HAP-1 (cell line): ENCODE measurements at regions not wholly inside any gene's neighbourhood (a gene's known extent, or its start where the extent isn't known, plus 50 kb on each side); places are given as distances from the start of the nearest gene placed in this dataset.
"Not testable (repeated sequence)": the region's sequence is repeated elsewhere in the genome, so short reads cannot be mapped to it uniquely, and the experiment has no call there.

Experiments used
- DNase-seq, 2 experiments: peaks; one replicate each; pipeline ENCODE4 v3.0.0-alpha.2; 2016 to 2020; ENCODE audit warnings: low spot score in 2 of 2
- H3K27me3 ChIP-seq: fragments of 250-450 bp; sonication (Bioruptor Pico); 2 replicates; pipeline ENCODE4 v1.5.1; 2020; ENCODE audit warnings: low read depth, mild to moderate bottlenecking, moderate library complexity
- H3K36me3 ChIP-seq: fragments of 250-450 bp; sonication (Bioruptor Pico); replicated peaks from 2 replicates; pipeline ENCODE4 v1.5.1; 2020; ENCODE audit warnings: mild to moderate bottlenecking
- H3K4me1 ChIP-seq: fragments of 250-450 bp; sonication (Bioruptor Pico); 2 replicates; pipeline ENCODE4 v1.5.1; 2020; ENCODE audit warnings: mild to moderate bottlenecking
- H3K4me3 ChIP-seq: fragments of 250-450 bp; sonication (Bioruptor Pico); 2 replicates; pipeline ENCODE4 v1.5.1; 2020; ENCODE audit warnings: mild to moderate bottlenecking, moderate library complexity
- H3K9me3 ChIP-seq: fragments of 250-450 bp; sonication (Bioruptor Pico); 2 replicates; pipeline ENCODE4 v1.5.1; 2020; ENCODE audit warnings: mild to moderate bottlenecking, moderate library complexity
- in situ Hi-C: fragments of 300-500 bp; cut with MboI; formaldehyde crosslinking; loops from 3 replicates; pipeline ENCODE4 v1.14.3; 2020; ENCODE audit warnings: low sequenced_read_pairs, inconsistent platforms, mixed read lengths

DNA sequence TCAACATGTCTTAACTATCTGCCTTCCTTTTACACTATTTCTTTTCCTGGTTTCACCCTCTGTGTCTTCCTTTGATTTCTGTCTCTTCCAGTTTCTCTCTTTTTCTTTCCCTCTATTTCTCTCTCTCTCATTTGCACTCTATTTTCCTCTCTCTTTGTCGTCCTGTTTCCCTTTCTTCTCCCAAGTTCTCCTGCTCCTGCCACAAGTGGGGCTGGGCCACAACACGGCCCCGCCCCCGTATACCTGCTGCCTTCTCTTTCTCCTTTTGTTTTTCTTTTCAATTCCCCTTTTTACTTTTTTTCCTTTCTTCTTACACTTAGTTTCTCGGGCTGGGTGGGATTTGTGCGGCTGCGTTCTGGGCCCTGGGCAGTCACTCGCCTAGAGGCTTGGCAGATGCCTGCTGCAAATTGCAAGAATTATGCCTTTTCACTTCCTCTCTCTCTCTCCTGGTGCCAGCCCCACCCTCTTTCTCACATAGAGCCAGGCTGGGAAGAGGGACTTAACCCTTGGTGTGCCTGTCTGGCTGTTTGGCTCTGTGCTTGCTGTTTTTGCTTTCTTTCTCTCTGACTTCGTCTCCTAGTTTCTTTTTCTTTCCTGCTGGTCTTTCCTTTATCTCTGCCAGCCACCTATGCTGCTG, 2139.4 kb downstream of the TP53TG3F start:
- no peaks in the 10 kb centered on the region for H3K27me3 ChIP-seq
- DNase-seq, result no peak
- in situ Hi-C loops, result no loop called here
- H3K36me3 ChIP-seq, result no peaks in the 10 kb centered on the region
- H3K4me3 ChIP-seq, result no peak overlapping the region
- H3K4me1 ChIP-seq, result no peaks in the 10 kb centered on the region
- H3K9me3 ChIP-seq, result no peaks in the 10 kb centered on the region

GRCh38 chr16:35599429-35600160, 2140.2 kb downstream of the TP53TG3F start:
- no peak for DNase-seq
- in situ Hi-C loops, result no loop called here
- H3K4me3 ChIP-seq, result no peak overlapping the region
- H3K9me3 ChIP-seq, result no peaks in the 10 kb centered on the region
- no peaks in the 10 kb centered on the region for H3K4me1 ChIP-seq
- no peaks in the 10 kb centered on the region for H3K27me3 ChIP-seq
- no peaks in the 10 kb centered on the region for H3K36me3 ChIP-seq

- in situ Hi-C loops, H3K4me1 ChIP-seq, H3K4me3 ChIP-seq, H3K9me3 ChIP-seq, DNase-seq, H3K27me3 ChIP-seq, H3K36me3 ChIP-seq: not testable (repeated sequence)
Observed at GRCh38 chr16:35600161-35600555, 2140.7 kb downstream of the TP53TG3F start.

DNA sequence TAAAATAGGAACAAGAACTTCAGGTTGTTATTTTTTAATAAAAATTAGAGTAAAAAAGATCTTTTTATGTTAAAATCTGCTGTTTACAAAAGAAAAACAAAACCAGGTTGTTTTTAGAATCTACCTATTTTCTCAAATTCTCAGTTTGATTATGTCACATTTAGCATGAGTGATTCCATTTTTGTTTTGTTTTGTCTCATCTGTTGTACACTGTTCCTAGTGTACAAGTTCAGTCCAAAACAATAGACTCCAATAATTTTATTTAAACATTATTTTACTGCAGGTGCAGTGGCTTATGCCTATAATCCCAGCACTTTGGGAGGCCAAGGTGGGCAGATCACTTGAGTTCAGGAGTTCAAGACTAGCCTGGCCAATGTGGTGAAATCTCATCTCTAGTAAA, 2142.7 kb downstream of the TP53TG3F start:
- Histone ChIP-seq H3K4me1 (no peaks in the 10 kb centered on the region), H3K9me3 (no peaks in the 10 kb centered on the region), H3K36me3 (no peaks in the 10 kb centered on the region), H3K4me3 (no peak overlapping the region), H3K27me3 (no peaks in the 10 kb centered on the region)
- in situ Hi-C loops, result no loop called here
- DNase-seq, result no peak

GRCh38 chr16:35603371-35603770, 2144.0 kb downstream of the TP53TG3F start:
- H3K9me3 ChIP-seq, H3K4me3 ChIP-seq, H3K4me1 ChIP-seq, in situ Hi-C loops, DNase-seq, H3K36me3 ChIP-seq, H3K27me3 ChIP-seq: not testable (repeated sequence)

- no peaks in the 10 kb centered on the region for H3K4me1 ChIP-seq
- in situ Hi-C loops, result no loop called here
- no peak overlapping the region for H3K4me3 ChIP-seq
- no peaks in the 10 kb centered on the region for H3K27me3 ChIP-seq
- H3K9me3 ChIP-seq, result no peaks in the 10 kb centered on the region
- DNase-seq, result no peak
- no peaks in the 10 kb centered on the region for H3K36me3 ChIP-seq
Observed at GRCh38 chr16:35605921-35606320, 2146.5 kb downstream of the TP53TG3F start.

DNA sequence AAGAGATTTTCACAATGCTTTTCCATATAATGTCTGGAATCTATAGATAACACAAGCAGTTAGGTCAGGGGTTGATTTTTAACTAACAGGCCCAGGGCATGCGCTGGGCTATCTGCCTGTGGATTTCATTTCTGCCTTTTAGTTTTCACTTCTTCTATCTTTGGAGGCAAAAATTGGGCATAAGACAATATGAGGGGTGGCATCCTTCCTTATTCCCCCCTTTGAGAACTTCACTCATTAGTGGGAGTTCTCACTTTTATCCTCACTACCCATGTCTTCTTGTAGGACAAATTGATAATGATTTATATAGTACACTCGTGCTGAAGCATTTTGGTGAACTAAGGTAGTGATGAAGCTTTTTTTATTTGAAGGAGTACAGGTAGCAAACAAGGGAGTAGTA, 2155.5 kb downstream of the TP53TG3F start:
- H3K9me3 ChIP-seq, in situ Hi-C loops, H3K36me3 ChIP-seq, H3K4me1 ChIP-seq, H3K4me3 ChIP-seq, H3K27me3 ChIP-seq, DNase-seq: not testable (repeated sequence)

- H3K27me3 ChIP-seq, H3K36me3 ChIP-seq, H3K4me1 ChIP-seq, in situ Hi-C loops, H3K9me3 ChIP-seq, DNase-seq, H3K4me3 ChIP-seq: not testable (repeated sequence)
Observed at GRCh38 chr16:35619176-35619575, 2159.8 kb downstream of the TP53TG3F start.

DNA sequence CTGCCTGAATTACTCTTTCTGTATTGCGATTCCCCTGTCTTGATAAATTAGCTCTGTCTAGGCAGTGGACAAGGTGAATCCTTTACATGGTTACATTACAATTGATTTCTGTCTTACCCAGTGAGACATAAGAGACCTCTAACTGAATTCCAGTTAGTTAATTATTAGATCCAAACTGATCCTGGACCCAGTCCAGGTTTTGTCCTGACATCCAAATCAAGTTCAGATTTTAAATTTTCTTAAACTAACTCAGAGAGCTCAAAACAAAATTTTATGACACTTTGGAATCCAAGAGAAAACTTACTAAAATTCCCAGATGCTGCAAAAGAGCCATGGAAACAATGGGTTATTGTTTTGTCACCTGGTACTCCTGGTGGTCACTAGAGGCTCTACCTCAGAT, 2166.6 kb downstream of the TP53TG3F start:
- Histone ChIP-seq H3K36me3 (no peaks in the 10 kb centered on the region), H3K4me3 (no peak overlapping the region), H3K9me3 (no peaks in the 10 kb centered on the region), H3K4me1 (no peaks in the 10 kb centered on the region), H3K27me3 (no peaks in the 10 kb centered on the region)
- in situ Hi-C loops, result no loop called here
- DNase-seq, result no peak

- Histone ChIP-seq H3K4me3 (no peak overlapping the region), H3K36me3 (no peaks in the 10 kb centered on the region), H3K27me3 (no peaks in the 10 kb centered on the region), H3K9me3 (no peaks in the 10 kb centered on the region), H3K4me1 (no peaks in the 10 kb centered on the region)
- no peak for DNase-seq
- in situ Hi-C loops, result no loop called here
Observed at GRCh38 chr16:35628976-35629375, 2169.6 kb downstream of the TP53TG3F start.

GRCh38 chr16:35631261-35631945, 2172.0 kb downstream of the TP53TG3F start:
- Histone ChIP-seq H3K27me3 (no peaks in the 10 kb centered on the region), H3K36me3 (no peaks in the 10 kb centered on the region), H3K4me1 (no peaks in the 10 kb centered on the region), H3K9me3 (no peaks in the 10 kb centered on the region), H3K4me3 (no peak overlapping the region)
- DNase-seq, result no peak
- in situ Hi-C loops, result no loop called here

- in situ Hi-C loops, result no loop called here
- no peaks in the 10 kb centered on the region for H3K36me3 ChIP-seq
- no peak overlapping the region for H3K4me3 ChIP-seq
- no peak for DNase-seq
- H3K4me1 ChIP-seq, result no peaks in the 10 kb centered on the region
- peaks cover 2% of the 10 kb centered on the region; the same call in 1 of the 2 replicates for H3K9me3 ChIP-seq
- no peaks in the 10 kb centered on the region for H3K27me3 ChIP-seq
Observed at GRCh38 chr16:35636480-35637230, 2177.2 kb downstream of the TP53TG3F start.

GRCh38 chr16:35637683-35638082, 2178.3 kb downstream of the TP53TG3F start:
- in situ Hi-C loops, result no loop called here

More at GRCh38 chr16:35637683-35638082, 2178.3 kb downstream of the TP53TG3F start:
- Histone ChIP-seq H3K4me3 (no peak overlapping the region), H3K4me1 (no peaks in the 10 kb centered on the region), H3K9me3 (peaks cover 2% of the 10 kb centered on the region; the same call in 1 of the 2 replicates), H3K27me3 (no peaks in the 10 kb centered on the region), H3K36me3 (no peaks in the 10 kb centered on the region)
- no peak for DNase-seq
